ENCODE measurements at regions not wholly inside any gene's neighbourhood (a gene's known extent, or its start where the extent isn't known, plus 50 kb on each side); places are given as distances from the start of the nearest gene placed in this dataset.

- no peaks in the 10 kb centered on the region for H3K9me3 ChIP-seq (ENCODE audit: control insufficient read depth, low read depth, low read length)
- no peak overlapping the region for H4K5ac ChIP-seq (ENCODE audit: insufficient read length, low read depth, low read length)
- H3K27me3 Mint-ChIP-seq (ENCODE audit: low read depth) = no peaks in the 10 kb centered on the region
- no peak overlapping the region for H3K56ac ChIP-seq (ENCODE audit: insufficient read length, low read depth, low read length)
- H3K9me3 Mint-ChIP-seq = no peaks in the 10 kb centered on the region
- no peak overlapping the region for H3K27ac Mint-ChIP-seq
- no peak overlapping the region for H4K8ac ChIP-seq (replicated peaks; ENCODE audit: insufficient read length, low read depth, low read length)
- H2BK20ac ChIP-seq (ENCODE audit: low read depth, low read length, poor library complexity, severe bottlenecking) = no peak overlapping the region
- no peak overlapping the region for H3K18ac ChIP-seq (ENCODE audit: insufficient read length, low read depth, low read length)
- H3K4me2 ChIP-seq (ENCODE audit: insufficient read depth, insufficient read length, low read length) = no peak overlapping the region
- no peak overlapping the region for H2AK5ac ChIP-seq (ENCODE audit: insufficient read length, low read length)
- no CpG with 5 or more reads among the region's 3 CpGs for WGBS (ENCODE audit: extremely low coverage, insufficient read length, low lambda C conversion rate)
- no peaks in the 10 kb centered on the region for H4K20me1 ChIP-seq (ENCODE audit: control insufficient read depth, insufficient read depth, insufficient read length)
- no peaks in the 10 kb centered on the region for H3K79me2 ChIP-seq (ENCODE audit: insufficient read depth, low read length)
- H4K91ac ChIP-seq (ENCODE audit: insufficient read length, low read depth, low read length) = no peak overlapping the region
- H3T11ph ChIP-seq (ENCODE audit: low read length) = no peak overlapping the region
- no peak overlapping the region for H3K4ac ChIP-seq (ENCODE audit: low read depth, low read length)
- no peak overlapping the region for H2AFZ ChIP-seq (ENCODE audit: low read length)
- no peak overlapping the region for H2BK120ac ChIP-seq (ENCODE audit: low read depth, low read length, poor library complexity, severe bottlenecking)
- no peak overlapping the region for H3K4me3 Mint-ChIP-seq
- H3K4me1 ChIP-seq (ENCODE audit: insufficient read depth, low read length) = no peaks in the 10 kb centered on the region
- H3K79me1 ChIP-seq (ENCODE audit: insufficient read depth, low read depth, low read length, poor library complexity, severe bottlenecking) = no peaks in the 10 kb centered on the region
- H3K36me3 Mint-ChIP-seq (ENCODE audit: insufficient read depth in 1 of 3, low read depth in 3 of 3) = no peaks in the 10 kb centered on the region
- H3K14ac ChIP-seq (ENCODE audit: insufficient read depth, low read length) = no peak overlapping the region
- no peak overlapping the region for H3K27ac ChIP-seq (ENCODE audit: insufficient read length, low read depth, low read length)
- H3K23me2 ChIP-seq (ENCODE audit: insufficient read length, low read depth, low read length, poor library complexity, severe bottlenecking) = no peaks in the 10 kb centered on the region
- TF ChIP-seq CTCF (conservative IDR thresholded peaks at IDR 0.05) = no peak
- no peak overlapping the region for H2BK5ac ChIP-seq (ENCODE audit: insufficient read length, low read length)
- no peak overlapping the region for H3K23ac ChIP-seq (ENCODE audit: insufficient read length, low read depth, low read length)
- H3K4me1 Mint-ChIP-seq = no peaks in the 10 kb centered on the region
- H2BK15ac ChIP-seq (ENCODE audit: low read depth, low read length) = no peak overlapping the region
- no peak for DNase-seq
- H3K9ac ChIP-seq (ENCODE audit: extremely low read depth, insufficient read length, low read length) = no peak overlapping the region
- H3K27me3 ChIP-seq (ENCODE audit: insufficient read depth, low read length) = no peaks in the 10 kb centered on the region
- no peak overlapping the region for H2BK12ac ChIP-seq (ENCODE audit: insufficient read length, low read depth, low read length)
Measured at GRCh38 chr10:45526309-45526905, 146.2 kb downstream of the ZFAND4 start.
